Hepatocyte (in vitro differentiated cells): ENCODE measurements at regions not wholly inside any gene's neighbourhood (a gene's known extent, or its start where the extent isn't known, plus 50 kb on each side); places are given as distances from the start of the nearest gene placed in this dataset.
A peak's percentile ranks its signal among the peaks of the same experiment; 100 is the strongest.

Experiments
- DNase-seq: peaks from one replicate; pipeline ENCODE4 v3.0.0-alpha.2; 2016; ENCODE audit warnings: low spot score
- H2AFZ ChIP-seq: fragments of 200-600 bp; sonication (generic); 2 replicates; pipeline ENCODE4 v1.6.0; 2016; ENCODE audit warnings: antibody characterized with exemption, mild to moderate bottlenecking
- H3K27ac ChIP-seq: fragments of 200-600 bp; sonication (generic); 2 replicates; pipeline ENCODE4 v1.5.1; 2016; ENCODE audit warnings: mild to moderate bottlenecking
- H3K27me3 ChIP-seq: fragments of 200-600 bp; sonication (generic); 2 replicates; pipeline ENCODE4 v1.6.1; 2016
- H3K36me3 ChIP-seq: fragments of 200-600 bp; sonication (generic); replicated peaks from 2 replicates; pipeline ENCODE4 v1.5.1; 2016; ENCODE audit warnings: low read depth; ENCODE audit not compliant: insufficient read depth
- H3K4me1 ChIP-seq: fragments of 200-600 bp; sonication (generic); 2 replicates; pipeline ENCODE4 v1.5.1; 2016; ENCODE audit warnings: mild to moderate bottlenecking, moderate library complexity; ENCODE audit not compliant: insufficient read depth
- H3K4me2 ChIP-seq: fragments of 200-600 bp; sonication (generic); 2 replicates; pipeline ENCODE4 v1.6.0; 2016
- H3K4me3 ChIP-seq: fragments of 200-600 bp; sonication (generic); 2 replicates; pipeline ENCODE4 v1.5.1; 2016; ENCODE audit warnings: mild to moderate bottlenecking
- H3K79me2 ChIP-seq: fragments of 200-600 bp; sonication (generic); 2 replicates; pipeline ENCODE4 v1.6.0; 2017; ENCODE audit warnings: mild to moderate bottlenecking
- H3K9me2 ChIP-seq: fragments of 200-600 bp; sonication (generic); replicated peaks from 2 replicates; pipeline ENCODE4 v1.6.0; 2017; ENCODE audit warnings: mild to moderate bottlenecking; ENCODE audit not compliant: insufficient read depth
- H3K9me3 ChIP-seq: fragments of 200-600 bp; sonication (generic); 2 replicates; pipeline ENCODE4 v1.5.1; 2016; ENCODE audit warnings: low read depth, mild to moderate bottlenecking
- H4K20me1 ChIP-seq: fragments of 200-600 bp; sonication (generic); 2 replicates; pipeline ENCODE4 v1.6.0; 2016; ENCODE audit warnings: mild to moderate bottlenecking; ENCODE audit not compliant: insufficient read depth, poor library complexity, severe bottlenecking
- EZH2 ChIP-seq: fragments of 200-600 bp; sonication (generic); IDR thresholded peaks from 2 replicates; pipeline ENCODE4 v1.6.1; 2016; ENCODE audit warnings: antibody characterized with exemption, mild to moderate bottlenecking, borderline replicate concordance
- EZH2phosphoT487 ChIP-seq: fragments of 200-600 bp; sonication (generic); IDR thresholded peaks from one replicate; pipeline ENCODE4 v1.6.1; 2018; ENCODE audit warnings: antibody characterized with exemption, mild to moderate bottlenecking, low read depth, moderate library complexity; ENCODE audit not compliant: unreplicated experiment, severe bottlenecking
- WGBS: methylation state at CpG from one replicate; pipeline ENCODE4 v1.1.6; 2016; ENCODE audit warnings: low lambda C conversion rate; ENCODE audit errors: missing lambda C conversion rate; 5-methylcytosine and 5-hydroxymethylcytosine counted together
- TF ChIP-seq, protein P1 (sequence below): fragments of 200-600 bp; sonication (generic); IDR thresholded peaks from 2 replicates; pipeline ENCODE4 v1.5.1; 2016; ENCODE audit warnings: antibody characterized with exemption, mild to moderate bottlenecking; ENCODE audit not compliant: poor library complexity

DNA sequence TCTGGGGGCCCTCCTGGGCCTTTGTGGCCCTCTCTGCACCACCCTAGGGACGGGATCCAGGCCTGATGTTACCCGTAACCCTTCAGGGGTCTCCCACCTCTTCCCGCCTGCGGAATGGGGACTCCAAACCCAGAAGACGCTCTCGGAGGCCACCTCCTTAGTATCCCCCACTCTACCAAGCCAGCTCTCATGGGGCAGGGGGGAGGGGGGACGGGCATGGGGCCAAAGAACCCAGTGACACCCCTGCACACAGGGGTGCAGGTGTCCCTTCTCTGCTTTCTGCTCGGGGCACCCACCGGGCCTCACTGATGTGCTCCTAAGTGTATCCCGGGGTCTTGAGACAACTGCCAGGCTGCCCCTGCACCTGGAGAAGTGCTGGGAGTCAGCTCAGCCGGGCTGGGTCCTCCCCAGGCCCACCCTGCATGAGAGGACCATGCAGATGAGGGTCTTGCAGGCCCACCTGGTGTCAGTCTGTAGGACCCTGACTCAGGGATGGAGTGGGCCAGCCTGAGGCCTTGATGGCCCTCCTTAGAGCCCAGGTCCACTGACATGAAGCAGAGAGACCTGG is 176.9 kb downstream of the IGLL1 start:
- DNase-seq, result no peak
- H3K36me3 ChIP-seq, result no peaks in the 10 kb centered on the region
- no peaks in the 10 kb centered on the region for H3K27me3 ChIP-seq
- H2AFZ ChIP-seq, result peak overlapping the region; percentile 79
- 93% methylated on average over 11 of the region's 11 CpGs for WGBS
- H3K4me1 ChIP-seq, result peaks cover 9% of the 10 kb centered on the region
- H4K20me1 ChIP-seq, result peaks cover 6% of the 10 kb centered on the region
- no peaks in the 10 kb centered on the region for H3K9me2 ChIP-seq
- H3K4me2 ChIP-seq, result peak overlapping the region; percentile 74
- TF ChIP-seq, protein P1, sequence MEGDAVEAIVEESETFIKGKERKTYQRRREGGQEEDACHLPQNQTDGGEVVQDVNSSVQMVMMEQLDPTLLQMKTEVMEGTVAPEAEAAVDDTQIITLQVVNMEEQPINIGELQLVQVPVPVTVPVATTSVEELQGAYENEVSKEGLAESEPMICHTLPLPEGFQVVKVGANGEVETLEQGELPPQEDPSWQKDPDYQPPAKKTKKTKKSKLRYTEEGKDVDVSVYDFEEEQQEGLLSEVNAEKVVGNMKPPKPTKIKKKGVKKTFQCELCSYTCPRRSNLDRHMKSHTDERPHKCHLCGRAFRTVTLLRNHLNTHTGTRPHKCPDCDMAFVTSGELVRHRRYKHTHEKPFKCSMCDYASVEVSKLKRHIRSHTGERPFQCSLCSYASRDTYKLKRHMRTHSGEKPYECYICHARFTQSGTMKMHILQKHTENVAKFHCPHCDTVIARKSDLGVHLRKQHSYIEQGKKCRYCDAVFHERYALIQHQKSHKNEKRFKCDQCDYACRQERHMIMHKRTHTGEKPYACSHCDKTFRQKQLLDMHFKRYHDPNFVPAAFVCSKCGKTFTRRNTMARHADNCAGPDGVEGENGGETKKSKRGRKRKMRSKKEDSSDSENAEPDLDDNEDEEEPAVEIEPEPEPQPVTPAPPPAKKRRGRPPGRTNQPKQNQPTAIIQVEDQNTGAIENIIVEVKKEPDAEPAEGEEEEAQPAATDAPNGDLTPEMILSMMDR, result no peak
- TF ChIP-seq EZH2, result no peak
- no peak for TF ChIP-seq EZH2phosphoT487
- H3K9me3 ChIP-seq, result no peaks in the 10 kb centered on the region
- H3K79me2 ChIP-seq, result peaks cover 19% of the 10 kb centered on the region
- no peak overlapping the region for H3K4me3 ChIP-seq
- H3K27ac ChIP-seq, result peak overlapping the region; percentile 93

DNA sequence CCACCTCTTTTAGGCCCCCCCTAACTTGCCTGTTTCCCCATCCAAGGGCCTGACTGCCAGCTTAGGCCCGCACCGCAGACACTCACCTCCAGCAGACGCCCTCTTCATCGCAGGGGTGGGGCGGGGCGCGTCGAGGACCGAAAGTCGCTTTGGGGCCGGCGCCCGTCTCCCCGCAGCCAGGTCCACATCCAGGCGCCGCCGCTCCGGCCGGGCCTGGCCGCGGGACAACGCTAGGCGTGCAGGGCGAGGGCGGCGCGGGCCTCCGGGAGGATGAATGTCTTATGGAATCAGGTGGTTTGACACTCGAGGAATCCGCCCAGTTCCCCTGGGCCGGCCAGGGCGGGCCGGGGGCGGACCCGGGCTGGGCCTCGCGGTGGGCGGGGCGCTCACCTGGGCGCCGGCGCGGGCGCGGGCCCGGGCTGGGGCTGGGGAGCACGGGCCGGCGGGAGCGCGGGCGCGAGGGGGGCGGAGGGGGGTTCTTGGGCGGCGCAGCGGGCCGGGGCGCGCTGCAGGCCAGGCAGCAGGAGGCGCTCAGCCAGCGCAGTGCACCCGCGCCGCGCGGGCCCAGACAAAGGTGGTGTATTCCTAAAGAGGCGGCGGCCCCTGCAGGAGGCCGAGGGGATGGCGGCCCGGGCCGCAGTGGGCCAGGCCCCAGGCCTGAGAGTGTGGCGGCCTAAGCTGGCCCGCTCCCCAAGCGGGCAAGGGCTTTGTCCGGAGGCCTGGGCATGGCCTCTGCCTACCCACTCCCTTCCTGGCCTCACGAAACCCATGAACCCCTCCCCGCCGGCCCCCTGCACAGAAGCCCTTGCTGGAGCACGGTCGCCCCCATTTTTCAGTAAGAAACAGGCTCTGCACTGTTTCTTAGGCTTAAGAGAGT is 177.6 kb downstream of the IGLL1 start:
- TF ChIP-seq EZH2phosphoT487 (no peak), EZH2 (no peak)
- TF ChIP-seq, protein P1, result peak; percentile 73
- Histone ChIP-seq H3K27ac (peak overlapping the region; percentile 94), H3K36me3 (no peaks in the 10 kb centered on the region), H4K20me1 (peaks cover 6% of the 10 kb centered on the region), H3K4me3 (peak overlapping the region; percentile 74), H3K27me3 (no peaks in the 10 kb centered on the region), H2AFZ (peak overlapping the region; percentile 79), H3K9me2 (no peaks in the 10 kb centered on the region), H3K9me3 (no peaks in the 10 kb centered on the region), H3K79me2 (peaks cover 19% of the 10 kb centered on the region), H3K4me1 (peaks cover 9% of the 10 kb centered on the region), H3K4me2 (peak overlapping the region; percentile 94)
- DNase-seq, result peak; percentile 97
- WGBS, result 15% methylated on average over 35 of the region's 82 CpGs

DNA sequence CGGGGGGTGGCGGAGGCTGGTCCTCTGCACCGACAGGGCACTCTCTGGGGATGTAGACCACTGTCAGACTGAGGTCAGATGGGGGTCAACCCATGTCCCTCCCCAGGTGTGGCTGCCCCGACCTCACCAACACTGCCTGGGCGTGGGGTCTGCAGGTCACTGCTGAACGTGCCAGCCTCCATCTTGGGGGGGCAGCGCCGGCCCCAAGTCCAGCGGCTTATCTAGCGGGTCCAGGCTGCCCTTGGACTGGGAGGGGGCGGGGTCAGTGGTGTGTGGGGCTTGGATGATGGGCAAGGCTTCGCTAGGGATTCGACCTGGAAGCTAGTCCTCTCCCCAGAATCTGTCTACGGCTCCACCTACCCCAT is 178.2 kb downstream of the IGLL1 start:
- H3K27me3 ChIP-seq, result no peaks in the 10 kb centered on the region
- H3K4me1 ChIP-seq, result peaks cover 9% of the 10 kb centered on the region
- peaks cover 19% of the 10 kb centered on the region for H3K79me2 ChIP-seq
- no peak for TF ChIP-seq EZH2
- TF ChIP-seq EZH2phosphoT487, result no peak
- TF ChIP-seq, protein P1, result no peak
- no peaks in the 10 kb centered on the region for H3K36me3 ChIP-seq
- DNase-seq, result no peak
- H4K20me1 ChIP-seq, result peaks cover 6% of the 10 kb centered on the region
- peak overlapping the region; percentile 94 for H3K27ac ChIP-seq
- peak overlapping the region; percentile 94 for H3K4me2 ChIP-seq
- H2AFZ ChIP-seq, result peak overlapping the region; percentile 60
- WGBS, result 34% methylated on average over 14 of the region's 14 CpGs
- no peaks in the 10 kb centered on the region for H3K9me3 ChIP-seq
- no peaks in the 10 kb centered on the region for H3K9me2 ChIP-seq
- H3K4me3 ChIP-seq, result peak overlapping the region; percentile 74
